ENCODE measurements at regions not wholly inside any gene's neighbourhood (a gene's known extent, or its start where the extent isn't known, plus 50 kb on each side); places are given as distances from the start of the nearest gene placed in this dataset.

DNA sequence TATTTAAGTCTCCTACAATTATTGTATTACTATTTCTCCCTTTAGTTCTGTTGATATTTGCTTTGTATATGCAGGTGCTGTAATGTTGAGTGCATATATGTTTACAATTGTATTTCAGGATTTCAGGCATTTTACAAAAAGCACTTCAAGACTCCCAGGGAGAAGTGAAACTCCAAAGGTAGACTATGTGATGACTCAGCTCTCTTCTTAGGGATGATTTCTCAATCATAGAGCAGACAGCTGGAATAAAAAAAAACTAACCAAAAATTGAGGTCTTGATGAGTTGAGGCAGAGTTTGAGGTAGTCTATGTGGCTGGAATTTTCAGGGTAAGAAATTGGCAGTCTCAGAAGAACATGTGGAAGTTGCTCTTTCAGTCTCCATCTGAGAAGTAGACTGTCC, 786.1 kb downstream of the TFAP2A start:
- no peak overlapping the region for H3K27ac ChIP-seq (ENCODE audit: low read depth, low read length)
- H3K36me3 ChIP-seq (ENCODE audit: control insufficient read depth in 1 of 2, insufficient read depth in 2 of 2, low read length in 2 of 2), result no peaks in the 10 kb centered on the region
- no peaks in the 10 kb centered on the region for H3K4me1 ChIP-seq (ENCODE audit: control insufficient read depth in 1 of 2, insufficient read depth in 2 of 2, low read length in 2 of 2)
- H3K9me2 ChIP-seq (ENCODE audit: insufficient read depth), result no peaks in the 10 kb centered on the region
- ATAC-seq, result no peak
- BruUV-seq (replicated peaks), result no TSS peak
- no peaks in the 10 kb centered on the region for H3K9me3 ChIP-seq (ENCODE audit: control insufficient read depth in 1 of 2, insufficient read depth in 1 of 2, low read depth in 1 of 2, low read length in 2 of 2)
- RAD21 ChIA-PET (ENCODE audit: low non-redundant PET in 1 of 2, low total read pairs in 2 of 2, uncharacterized antibody in 2 of 2, unreplicated experiment in 2 of 2), result no interaction called here
- H3K4me3 ChIP-seq (replicated peaks in 1 of 2; ENCODE audit: low read depth in 1 of 2, low read length in 2 of 2), result no peak overlapping the region
- no peak overlapping the region for H3K9ac ChIP-seq (ENCODE audit: low read length)
- no peaks in the 10 kb centered on the region for H3K79me2 ChIP-seq (ENCODE audit: insufficient read depth, low read length)
- H4K20me1 ChIP-seq (ENCODE audit: insufficient read depth), result no peaks in the 10 kb centered on the region
- no peak overlapping the region for H3K4me2 ChIP-seq (ENCODE audit: low read length)
- TF ChIP-seq RAD21 (IDR thresholded peaks at IDR 0.05; ENCODE audit: low read depth) (no peak), JUND (IDR thresholded peaks at IDR 0.05) (no peak), ZNF274 (IDR thresholded peaks at IDR 0.05; ENCODE audit: low read depth, low read length) (no peak), POLR2AphosphoS5 (IDR thresholded peaks at IDR 0.05; ENCODE audit: low read depth, low read length) (no peak), FOSL1 (IDR thresholded peaks at IDR 0.05; ENCODE audit: low read depth) (no peak), EZH2 (IDR thresholded peaks at IDR 0.05) (no peak)
- TF ChIP-seq, protein P1, sequence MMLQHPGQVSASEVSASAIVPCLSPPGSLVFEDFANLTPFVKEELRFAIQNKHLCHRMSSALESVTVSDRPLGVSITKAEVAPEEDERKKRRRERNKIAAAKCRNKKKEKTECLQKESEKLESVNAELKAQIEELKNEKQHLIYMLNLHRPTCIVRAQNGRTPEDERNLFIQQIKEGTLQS (IDR thresholded peaks at IDR 0.05), result no peak
- intact Hi-C loops (cut with micrococcal nuclease), result no loop called here
- POLR2A ChIA-PET, result no interaction called here
- H2AFZ ChIP-seq (ENCODE audit: low read depth, low read length, poor library complexity, severe bottlenecking), result no peak overlapping the region
- H3K27me3 ChIP-seq (ENCODE audit: insufficient read depth, low read length), result no peaks in the 10 kb centered on the region
- CTCF ChIA-PET, result no interaction called here
- no peak for DNase-seq (ENCODE audit: low read depth, low spot score)

DNA sequence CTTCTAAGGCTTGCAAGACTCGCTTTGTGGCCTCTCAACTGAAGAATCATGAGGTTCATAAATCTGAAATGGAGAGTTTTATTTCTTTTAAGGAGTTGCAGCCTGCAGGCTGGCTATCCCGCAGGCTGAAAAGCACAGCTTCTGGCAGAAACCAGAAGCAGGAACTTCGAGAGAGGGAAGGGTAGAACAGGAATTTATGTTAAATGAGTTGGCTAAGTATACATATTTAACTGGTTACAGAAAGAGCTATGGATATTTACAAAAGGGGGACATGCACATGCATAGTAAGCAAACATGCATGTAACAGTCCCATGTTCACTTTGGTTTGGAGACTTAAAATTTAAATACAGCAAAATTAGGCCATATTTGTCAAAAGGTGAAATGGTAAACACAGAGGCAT, 787.0 kb downstream of the TFAP2A start:
- TF ChIP-seq RAD21 (IDR thresholded peaks at IDR 0.05; ENCODE audit: low read depth), result no peak
- no peak for TF ChIP-seq POLR2AphosphoS5 (IDR thresholded peaks at IDR 0.05; ENCODE audit: low read depth, low read length)
- TF ChIP-seq SIN3A (IDR thresholded peaks at IDR 0.05; ENCODE audit: low read depth), result no peak
- TF ChIP-seq CEBPB (IDR thresholded peaks at IDR 0.05; ENCODE audit: low read depth), result no peak
- no peak for TF ChIP-seq CBX3 (IDR thresholded peaks at IDR 0.05; ENCODE audit: low read depth)
- TF ChIP-seq JUND (IDR thresholded peaks at IDR 0.05), result no peak
- TF ChIP-seq SRF (IDR thresholded peaks at IDR 0.05; ENCODE audit: low read depth), result no peak
- Histone ChIP-seq H3K4me2 (ENCODE audit: low read length) (no peak overlapping the region), H3K9ac (ENCODE audit: low read length) (no peak overlapping the region), H4K20me1 (ENCODE audit: insufficient read depth) (no peaks in the 10 kb centered on the region), H3K4me1 (ENCODE audit: control insufficient read depth in 1 of 2, insufficient read depth in 2 of 2, low read length in 2 of 2) (no peaks in the 10 kb centered on the region), H3K27ac (ENCODE audit: low read depth, low read length) (no peak overlapping the region), H3K27me3 (ENCODE audit: insufficient read depth, low read length) (no peaks in the 10 kb centered on the region), H3K4me3 (replicated peaks in 1 of 2; ENCODE audit: low read depth in 1 of 2, low read length in 2 of 2) (no peak overlapping the region), H3K9me2 (ENCODE audit: insufficient read depth) (no peaks in the 10 kb centered on the region), H3K36me3 (ENCODE audit: control insufficient read depth in 1 of 2, insufficient read depth in 2 of 2, low read length in 2 of 2) (no peaks in the 10 kb centered on the region), H3K79me2 (ENCODE audit: insufficient read depth, low read length) (no peaks in the 10 kb centered on the region), H3K9me3 (ENCODE audit: control insufficient read depth in 1 of 2, insufficient read depth in 1 of 2, low read depth in 1 of 2, low read length in 2 of 2) (no peaks in the 10 kb centered on the region), H2AFZ (ENCODE audit: low read depth, low read length, poor library complexity, severe bottlenecking) (no peak overlapping the region)
- ATAC-seq, result no peak
- no TSS peak for BruUV-seq (replicated peaks)
- ChIA-PET CTCF (no interaction called here), RAD21 (ENCODE audit: low non-redundant PET in 1 of 2, low total read pairs in 2 of 2, uncharacterized antibody in 2 of 2, unreplicated experiment in 2 of 2) (no interaction called here), POLR2A (no interaction called here)
- intact Hi-C loops (cut with micrococcal nuclease), result no loop called here
- DNase-seq (ENCODE audit: low read depth, low spot score), result no peak
